ENCODE measurements at regions not wholly inside any gene's neighbourhood (a gene's known extent, or its start where the extent isn't known, plus 50 kb on each side); places are given as distances from the start of the nearest gene placed in this dataset.

DNA sequence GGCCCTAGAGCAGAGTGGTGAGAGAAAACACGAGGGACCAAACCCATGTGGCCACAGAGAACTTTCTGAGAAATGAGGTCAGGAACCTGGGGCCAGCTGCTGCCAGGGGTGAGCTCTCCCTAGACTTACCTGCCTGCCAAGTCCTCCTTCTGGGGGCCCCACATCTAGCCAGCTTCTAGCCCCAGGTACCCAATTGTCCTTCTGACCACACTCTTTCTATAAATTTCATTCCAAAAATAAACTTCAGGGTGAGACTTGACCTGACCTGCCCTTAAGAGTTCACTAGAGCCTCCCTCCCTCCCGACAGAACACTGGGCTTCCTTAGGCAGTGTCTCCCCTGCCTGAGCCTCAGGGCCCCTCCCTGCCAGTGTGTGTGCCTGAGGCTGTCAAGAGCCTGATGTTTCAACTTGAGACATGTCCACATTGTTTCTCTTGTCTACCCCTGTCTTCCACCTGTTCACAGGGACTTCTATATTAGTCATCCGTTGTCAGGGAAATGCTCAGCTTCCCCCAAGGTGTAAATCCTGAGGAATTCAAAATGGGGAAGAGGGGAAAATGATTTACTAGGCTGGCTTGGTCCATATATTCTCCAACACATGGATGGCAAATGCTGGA lies 312.8 kb upstream of the TLE3 start:
- no peak overlapping the region for H3K9ac ChIP-seq (ENCODE audit: low read length)
- H3K27ac ChIP-seq (ENCODE audit: low read length): no peak overlapping the region
- no peak for TF ChIP-seq EZH2 (IDR thresholded peaks at IDR 0.05; ENCODE audit: borderline replicate concordance, insufficient read depth, low read length, poor library complexity, severe bottlenecking)
- TF ChIP-seq MXI1 (conservative IDR thresholded peaks at IDR 0.05; ENCODE audit: poor library complexity, severe bottlenecking): no peak
- no peak for TF ChIP-seq EP300 (conservative IDR thresholded peaks at IDR 0.05; ENCODE audit: poor library complexity, severe bottlenecking)
- no peak for TF ChIP-seq RAD21 (conservative IDR thresholded peaks at IDR 0.05)
- no peak for TF ChIP-seq SMC3 (conservative IDR thresholded peaks at IDR 0.05; ENCODE audit: poor library complexity)
- no peak for TF ChIP-seq POLR2AphosphoS5 (IDR thresholded peaks at IDR 0.05)
- TF ChIP-seq, protein P1, sequence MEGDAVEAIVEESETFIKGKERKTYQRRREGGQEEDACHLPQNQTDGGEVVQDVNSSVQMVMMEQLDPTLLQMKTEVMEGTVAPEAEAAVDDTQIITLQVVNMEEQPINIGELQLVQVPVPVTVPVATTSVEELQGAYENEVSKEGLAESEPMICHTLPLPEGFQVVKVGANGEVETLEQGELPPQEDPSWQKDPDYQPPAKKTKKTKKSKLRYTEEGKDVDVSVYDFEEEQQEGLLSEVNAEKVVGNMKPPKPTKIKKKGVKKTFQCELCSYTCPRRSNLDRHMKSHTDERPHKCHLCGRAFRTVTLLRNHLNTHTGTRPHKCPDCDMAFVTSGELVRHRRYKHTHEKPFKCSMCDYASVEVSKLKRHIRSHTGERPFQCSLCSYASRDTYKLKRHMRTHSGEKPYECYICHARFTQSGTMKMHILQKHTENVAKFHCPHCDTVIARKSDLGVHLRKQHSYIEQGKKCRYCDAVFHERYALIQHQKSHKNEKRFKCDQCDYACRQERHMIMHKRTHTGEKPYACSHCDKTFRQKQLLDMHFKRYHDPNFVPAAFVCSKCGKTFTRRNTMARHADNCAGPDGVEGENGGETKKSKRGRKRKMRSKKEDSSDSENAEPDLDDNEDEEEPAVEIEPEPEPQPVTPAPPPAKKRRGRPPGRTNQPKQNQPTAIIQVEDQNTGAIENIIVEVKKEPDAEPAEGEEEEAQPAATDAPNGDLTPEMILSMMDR (IDR thresholded peaks at IDR 0.05; ENCODE audit: poor library complexity, severe bottlenecking): no peak
- TF ChIP-seq, protein P2, sequence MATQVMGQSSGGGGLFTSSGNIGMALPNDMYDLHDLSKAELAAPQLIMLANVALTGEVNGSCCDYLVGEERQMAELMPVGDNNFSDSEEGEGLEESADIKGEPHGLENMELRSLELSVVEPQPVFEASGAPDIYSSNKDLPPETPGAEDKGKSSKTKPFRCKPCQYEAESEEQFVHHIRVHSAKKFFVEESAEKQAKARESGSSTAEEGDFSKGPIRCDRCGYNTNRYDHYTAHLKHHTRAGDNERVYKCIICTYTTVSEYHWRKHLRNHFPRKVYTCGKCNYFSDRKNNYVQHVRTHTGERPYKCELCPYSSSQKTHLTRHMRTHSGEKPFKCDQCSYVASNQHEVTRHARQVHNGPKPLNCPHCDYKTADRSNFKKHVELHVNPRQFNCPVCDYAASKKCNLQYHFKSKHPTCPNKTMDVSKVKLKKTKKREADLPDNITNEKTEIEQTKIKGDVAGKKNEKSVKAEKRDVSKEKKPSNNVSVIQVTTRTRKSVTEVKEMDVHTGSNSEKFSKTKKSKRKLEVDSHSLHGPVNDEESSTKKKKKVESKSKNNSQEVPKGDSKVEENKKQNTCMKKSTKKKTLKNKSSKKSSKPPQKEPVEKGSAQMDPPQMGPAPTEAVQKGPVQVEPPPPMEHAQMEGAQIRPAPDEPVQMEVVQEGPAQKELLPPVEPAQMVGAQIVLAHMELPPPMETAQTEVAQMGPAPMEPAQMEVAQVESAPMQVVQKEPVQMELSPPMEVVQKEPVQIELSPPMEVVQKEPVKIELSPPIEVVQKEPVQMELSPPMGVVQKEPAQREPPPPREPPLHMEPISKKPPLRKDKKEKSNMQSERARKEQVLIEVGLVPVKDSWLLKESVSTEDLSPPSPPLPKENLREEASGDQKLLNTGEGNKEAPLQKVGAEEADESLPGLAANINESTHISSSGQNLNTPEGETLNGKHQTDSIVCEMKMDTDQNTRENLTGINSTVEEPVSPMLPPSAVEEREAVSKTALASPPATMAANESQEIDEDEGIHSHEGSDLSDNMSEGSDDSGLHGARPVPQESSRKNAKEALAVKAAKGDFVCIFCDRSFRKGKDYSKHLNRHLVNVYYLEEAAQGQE (IDR thresholded peaks at IDR 0.05; ENCODE audit: borderline replicate concordance): no peak
- TF ChIP-seq TAF1 (IDR thresholded peaks at IDR 0.05; ENCODE audit: low read depth): no peak

DNA sequence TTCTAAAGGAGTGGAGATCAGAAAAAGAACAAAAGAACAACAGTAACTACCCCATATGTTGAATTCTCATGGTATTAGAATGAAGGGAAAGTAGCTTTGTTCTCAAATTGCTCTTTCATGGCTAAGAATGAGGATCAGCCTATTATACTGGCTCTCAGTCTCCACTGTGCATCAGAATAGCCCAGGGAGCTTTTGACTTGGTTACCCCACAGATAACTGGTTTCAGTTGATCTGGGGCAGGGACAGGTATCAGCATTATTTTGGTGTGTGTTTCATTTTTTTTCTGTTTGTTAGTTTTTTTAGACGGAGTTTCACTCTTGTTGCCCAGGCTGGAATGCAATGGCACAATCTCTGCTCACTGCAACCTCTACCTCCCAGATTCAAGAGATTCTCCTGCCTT lies 311.7 kb upstream of the TLE3 start:
- no peak overlapping the region for H3K27ac ChIP-seq (ENCODE audit: low read length)

More for the DNA sequence above, 312.8 kb upstream of the TLE3 start:
- Histone ChIP-seq H3K9me2 (ENCODE audit: insufficient read depth, low read length) (no peaks in the 10 kb centered on the region), H3K27me3 (ENCODE audit: insufficient read depth, low read depth, low read length) (no peaks in the 10 kb centered on the region), H3K4me3 (ENCODE audit: low read length) (no peak overlapping the region), H3K9me3 (ENCODE audit: low read length) (no peaks in the 10 kb centered on the region), H3F3A (ENCODE audit: insufficient read depth, low read length, poor library complexity, severe bottlenecking) (no peaks in the 10 kb centered on the region), H2AFZ (ENCODE audit: low read depth, low read length) (no peak overlapping the region), H3K4me2 (ENCODE audit: low read length) (no peak overlapping the region), H3K79me2 (replicated peaks; ENCODE audit: insufficient read depth, low read length) (no peaks in the 10 kb centered on the region), H4K20me1 (ENCODE audit: insufficient read depth) (no peaks in the 10 kb centered on the region), H3K36me3 (ENCODE audit: insufficient read depth, low read length) (no peaks in the 10 kb centered on the region)

More for the DNA sequence above, 311.7 kb upstream of the TLE3 start:
- no peaks in the 10 kb centered on the region for H4K20me1 ChIP-seq (ENCODE audit: insufficient read depth)
- no peaks in the 10 kb centered on the region for H3F3A ChIP-seq (ENCODE audit: insufficient read depth, low read length, poor library complexity, severe bottlenecking)
- H3K9me3 ChIP-seq (ENCODE audit: low read length): no peaks in the 10 kb centered on the region
- no peak for TF ChIP-seq POLR2AphosphoS5 (IDR thresholded peaks at IDR 0.05)
- TF ChIP-seq, protein P1 (IDR thresholded peaks at IDR 0.05; ENCODE audit: poor library complexity, severe bottlenecking): no peak
- no peak for TF ChIP-seq EZH2 (IDR thresholded peaks at IDR 0.05; ENCODE audit: borderline replicate concordance, insufficient read depth, low read length, poor library complexity, severe bottlenecking)
- TF ChIP-seq SMC3 (conservative IDR thresholded peaks at IDR 0.05; ENCODE audit: poor library complexity): no peak
- TF ChIP-seq RAD21 (conservative IDR thresholded peaks at IDR 0.05): no peak
- no peak for TF ChIP-seq MXI1 (conservative IDR thresholded peaks at IDR 0.05; ENCODE audit: poor library complexity, severe bottlenecking)
- no peak for TF ChIP-seq TAF1 (IDR thresholded peaks at IDR 0.05; ENCODE audit: low read depth)
- TF ChIP-seq, protein P2 (IDR thresholded peaks at IDR 0.05; ENCODE audit: borderline replicate concordance): no peak
- no peak for TF ChIP-seq EP300 (conservative IDR thresholded peaks at IDR 0.05; ENCODE audit: poor library complexity, severe bottlenecking)
- H3K4me3 ChIP-seq (ENCODE audit: low read length): no peak overlapping the region
- no peak overlapping the region for H3K4me2 ChIP-seq (ENCODE audit: low read length)
- no peak overlapping the region for H3K9ac ChIP-seq (ENCODE audit: low read length)
- no peak overlapping the region for H2AFZ ChIP-seq (ENCODE audit: low read depth, low read length)
- H3K36me3 ChIP-seq (ENCODE audit: insufficient read depth, low read length): no peaks in the 10 kb centered on the region
- no peaks in the 10 kb centered on the region for H3K9me2 ChIP-seq (ENCODE audit: insufficient read depth, low read length)
- no peaks in the 10 kb centered on the region for H3K79me2 ChIP-seq (replicated peaks; ENCODE audit: insufficient read depth, low read length)
- no peaks in the 10 kb centered on the region for H3K27me3 ChIP-seq (ENCODE audit: insufficient read depth, low read depth, low read length)

All from neural cell (in vitro differentiated cells).